NCI-H345 (cell line): ENCODE measurements at regions not wholly inside any gene's neighbourhood (a gene's known extent, or its start where the extent isn't known, plus 50 kb on each side); places are given as distances from the start of the nearest gene placed in this dataset.
A peak's percentile ranks its signal among the peaks of the same experiment; 100 is the strongest.
"Not testable (repeated sequence)": the region's sequence is repeated elsewhere in the genome, so short reads cannot be mapped to it uniquely, and the experiment has no call there.

ENCODE experiments used
- DNase-seq: peaks from one replicate; lab custom pipeline; 2025; lab: John Stamatoyannopoulos, UW

DNA sequence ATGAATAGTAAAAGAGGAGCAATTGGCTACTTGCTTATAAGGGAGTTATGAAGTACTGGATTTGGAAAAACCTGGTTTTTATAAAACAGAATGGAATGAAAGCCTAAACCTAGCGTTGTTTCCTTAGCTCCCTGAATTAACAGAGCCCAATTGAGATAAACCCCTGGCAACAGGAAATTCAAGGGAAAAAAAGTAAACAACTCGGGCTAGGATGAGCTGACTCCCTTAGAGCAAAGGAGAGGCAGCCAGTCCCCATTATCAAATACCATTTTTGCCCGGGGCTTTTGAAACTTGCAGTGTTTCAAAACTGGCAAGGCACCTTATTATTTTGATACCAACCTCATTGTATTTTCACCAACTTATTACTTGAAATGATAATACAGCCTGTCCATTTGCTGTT, 587.5 kb downstream of the CD109 start:
- no peak for DNase-seq

DNA sequence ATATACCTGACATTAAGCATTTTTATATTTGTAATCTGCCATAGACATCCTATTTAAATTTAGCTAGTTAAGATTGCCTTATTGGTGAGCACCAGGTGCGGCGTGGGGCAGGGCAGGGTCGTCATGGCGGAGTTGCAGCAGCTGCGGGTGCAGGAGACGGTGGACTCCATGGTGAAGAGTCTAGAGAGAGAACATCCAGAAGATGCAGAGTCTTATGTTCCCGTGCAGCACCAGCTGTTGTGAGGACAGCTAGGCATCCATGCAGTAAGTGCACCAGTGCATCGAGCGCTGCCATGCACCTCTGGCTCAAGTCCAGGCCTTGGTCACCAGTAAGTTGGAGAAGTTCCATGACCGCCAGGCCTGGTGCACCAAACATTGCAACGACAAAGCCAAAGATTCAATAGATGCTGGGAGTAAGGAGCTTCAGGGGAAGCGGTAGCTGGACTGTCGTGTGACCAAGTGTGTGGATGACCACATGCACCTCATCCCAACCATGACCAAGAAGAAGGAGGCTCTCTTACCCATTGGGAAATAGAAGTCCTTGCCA, 586.2 kb downstream of the CD109 start:
- DNase-seq, result no peak

DNA sequence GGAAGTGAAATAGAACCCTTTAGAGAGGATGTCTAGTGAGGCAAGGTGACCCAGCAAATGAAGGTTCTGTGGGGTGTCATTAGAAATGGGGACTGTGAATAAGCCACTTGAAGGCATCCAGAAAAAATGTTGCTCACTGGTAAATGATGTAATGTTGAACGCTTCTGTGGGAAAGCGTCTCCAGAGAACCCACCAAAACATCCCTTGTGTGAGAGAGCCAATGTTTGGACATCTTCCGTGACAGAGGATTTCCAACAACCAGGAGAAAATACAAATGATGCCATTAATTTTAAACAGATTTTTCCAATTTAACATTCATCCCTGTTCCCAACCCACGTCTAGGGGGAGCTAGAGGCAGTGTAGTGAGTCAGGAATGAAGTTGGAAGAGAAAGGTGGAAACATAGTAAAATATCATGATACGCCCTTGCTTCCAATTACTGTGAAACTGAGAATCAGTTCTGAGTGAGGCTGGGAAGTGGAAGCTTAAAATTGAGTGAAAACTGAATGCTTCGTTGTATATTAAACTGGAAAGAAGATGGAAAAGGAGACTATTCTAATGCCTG, 584.2 kb downstream of the CD109 start:
- no peak for DNase-seq

DNA sequence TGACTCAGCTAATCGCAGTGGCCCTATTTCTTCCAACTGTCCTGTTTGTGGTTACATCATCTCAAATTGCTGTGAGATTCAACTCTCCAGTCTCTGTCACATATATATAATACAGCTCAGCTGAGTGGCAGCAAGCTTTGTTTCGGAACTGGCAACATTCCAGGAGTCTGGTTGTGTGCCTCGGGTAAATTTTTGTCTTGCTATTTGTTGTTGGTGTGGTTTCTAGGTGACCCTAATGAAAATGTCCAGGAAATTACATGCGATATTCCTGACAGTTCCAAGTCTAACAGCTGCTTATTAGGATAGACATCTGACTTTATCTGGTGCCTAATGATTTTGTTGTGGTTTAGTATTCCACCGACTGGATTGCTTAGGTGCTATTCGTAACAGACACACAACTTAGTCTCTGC, 581.8 kb downstream of the CD109 start:
- peak; percentile 23 for DNase-seq

DNA sequence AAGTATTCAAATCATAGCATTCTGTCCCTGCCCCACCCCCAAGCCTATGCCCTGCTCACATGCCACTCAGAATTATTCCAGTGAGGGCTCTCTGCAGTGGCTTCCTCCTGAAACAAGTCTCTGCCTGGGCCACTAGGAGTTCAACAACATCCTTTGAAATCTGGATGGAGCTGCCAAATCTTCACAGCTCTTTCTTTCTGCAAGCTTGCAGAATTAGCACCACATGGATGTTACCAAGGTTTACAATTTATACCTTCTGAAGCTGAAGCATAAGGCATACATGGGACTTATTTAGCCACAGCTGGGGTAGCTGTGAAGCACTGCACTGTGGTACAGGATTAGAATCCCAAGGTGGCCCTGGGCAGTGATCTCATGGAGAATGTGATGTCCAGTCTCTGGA, 577.5 kb downstream of the CD109 start:
- no peak for DNase-seq

DNA sequence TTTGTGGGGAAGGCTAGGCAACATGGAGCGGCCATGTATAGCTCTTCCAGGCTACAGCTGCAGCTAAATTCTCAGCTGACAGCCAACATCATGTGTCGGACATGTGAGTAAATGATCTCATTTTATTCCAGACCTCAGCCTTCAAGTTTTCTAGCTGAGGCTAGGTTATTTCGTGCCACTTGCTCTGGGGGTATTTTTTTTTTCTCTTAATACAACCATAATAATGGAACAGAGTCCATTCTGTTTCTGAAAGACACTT, 573.5 kb downstream of the CD109 start:
- DNase-seq, result no peak

DNA sequence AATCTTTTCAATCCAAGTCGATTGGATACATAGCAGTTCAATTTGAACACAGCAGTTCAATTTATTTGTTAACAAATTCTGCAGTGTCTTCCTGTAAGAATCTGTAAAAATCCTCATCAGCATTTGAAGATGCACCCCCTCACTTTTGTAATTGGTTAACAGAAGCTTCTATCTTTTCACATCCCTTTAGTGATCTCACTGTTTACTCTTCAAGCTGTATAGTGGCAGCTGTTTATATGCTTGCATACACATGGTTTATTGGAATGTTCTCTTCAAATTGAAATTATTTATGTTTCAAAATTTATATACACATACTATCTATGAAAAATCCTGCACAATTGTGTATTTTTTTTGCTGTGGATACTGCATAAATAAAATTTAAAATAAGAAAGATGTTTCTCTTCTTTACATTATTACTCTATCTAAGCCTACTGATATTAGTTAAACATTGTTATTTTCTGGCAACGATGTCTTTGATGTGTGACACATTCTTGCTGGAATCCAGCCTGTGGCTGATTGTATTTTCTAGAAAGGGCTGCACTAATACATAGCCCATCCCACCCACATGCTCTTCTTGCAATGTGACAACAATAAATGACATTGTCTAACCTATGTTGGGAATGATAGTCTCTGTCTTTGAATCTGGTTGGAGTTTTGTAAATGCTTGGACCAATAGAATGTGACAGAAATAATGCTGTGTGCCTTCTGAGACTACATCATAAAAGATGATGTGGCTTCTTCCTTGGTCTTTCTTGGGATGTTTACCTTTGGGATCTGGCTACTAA, 573.0 kb downstream of the CD109 start:
- DNase-seq, result no peak

DNA sequence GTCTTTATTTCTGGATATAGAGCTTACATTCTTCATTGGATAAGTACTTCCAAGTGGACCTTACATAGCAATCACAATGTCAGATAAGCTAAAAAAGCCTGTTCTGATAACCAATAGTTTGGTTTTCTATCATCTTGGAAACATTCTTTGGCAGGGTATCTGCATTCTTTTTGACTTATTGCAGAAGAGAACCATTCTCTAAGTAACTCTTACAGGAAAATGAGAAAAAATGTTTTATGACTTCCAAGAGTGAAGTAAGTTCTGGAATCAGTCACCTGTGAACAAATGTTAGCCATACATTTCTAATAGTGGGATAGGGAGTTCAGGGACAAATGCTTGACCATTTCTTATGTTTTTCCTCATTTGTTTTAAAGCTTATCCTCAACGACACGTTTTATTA, 564.0 kb downstream of the CD109 start:
- no peak for DNase-seq

DNA sequence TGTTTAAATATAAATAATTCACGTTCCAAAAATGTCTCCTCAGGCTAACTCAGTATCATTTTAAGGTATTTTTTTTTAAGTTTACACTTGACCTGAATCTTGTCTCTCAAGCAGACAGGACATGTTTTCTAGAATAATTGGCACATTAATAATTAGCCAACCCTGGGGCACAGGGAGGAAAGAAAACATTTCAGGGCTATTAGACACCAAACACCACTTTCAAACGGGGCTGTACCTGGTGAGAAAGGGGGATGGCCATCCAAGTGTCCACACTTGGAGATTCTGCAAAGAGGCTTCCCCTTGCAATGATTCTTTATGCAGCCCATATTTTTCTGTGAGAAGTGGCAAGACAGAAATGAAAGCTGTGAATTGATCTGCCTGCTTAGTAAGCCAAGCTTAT, 560.8 kb downstream of the CD109 start:
- DNase-seq, result no peak

DNA sequence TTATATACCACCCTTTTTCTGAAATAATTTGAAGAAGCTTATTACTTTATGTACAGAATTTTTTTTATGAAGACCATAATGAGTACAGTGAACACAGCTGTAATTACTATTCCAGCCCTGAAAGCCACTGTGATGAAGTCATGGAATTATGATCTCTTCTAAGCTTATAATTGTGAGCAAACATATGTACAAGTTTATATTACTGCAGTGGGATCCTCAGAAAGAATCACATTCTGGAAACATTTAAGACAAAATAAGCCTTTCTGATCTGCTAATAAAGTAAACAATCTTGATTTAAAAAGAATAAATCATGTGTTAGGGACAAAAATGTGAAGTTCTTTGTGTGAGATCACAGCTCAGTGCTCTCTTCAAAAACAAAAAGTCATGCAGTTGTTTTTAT, 560.4 kb downstream of the CD109 start:
- DNase-seq, result no peak

DNA sequence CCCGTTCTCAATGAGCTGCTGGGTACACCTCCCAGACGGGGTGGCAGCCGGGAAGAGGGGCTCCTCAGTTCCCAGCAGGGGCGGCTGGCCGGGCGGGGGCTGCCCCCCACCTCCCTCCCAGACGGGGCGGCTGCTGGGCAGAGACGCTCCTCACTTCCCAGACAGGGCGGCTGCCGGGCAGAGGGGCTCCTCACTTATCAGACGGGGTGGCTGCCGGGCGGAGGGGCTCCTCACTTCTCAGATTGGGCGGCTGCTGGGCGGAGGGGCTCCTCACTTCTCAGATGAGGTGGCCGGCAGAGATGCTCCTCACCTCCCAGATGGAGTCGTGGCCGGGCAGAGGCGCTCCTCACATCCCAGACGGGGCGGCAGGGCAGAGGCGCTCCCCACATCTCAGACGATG, 559.0 kb downstream of the CD109 start:
- not testable (repeated sequence) for DNase-seq

DNA sequence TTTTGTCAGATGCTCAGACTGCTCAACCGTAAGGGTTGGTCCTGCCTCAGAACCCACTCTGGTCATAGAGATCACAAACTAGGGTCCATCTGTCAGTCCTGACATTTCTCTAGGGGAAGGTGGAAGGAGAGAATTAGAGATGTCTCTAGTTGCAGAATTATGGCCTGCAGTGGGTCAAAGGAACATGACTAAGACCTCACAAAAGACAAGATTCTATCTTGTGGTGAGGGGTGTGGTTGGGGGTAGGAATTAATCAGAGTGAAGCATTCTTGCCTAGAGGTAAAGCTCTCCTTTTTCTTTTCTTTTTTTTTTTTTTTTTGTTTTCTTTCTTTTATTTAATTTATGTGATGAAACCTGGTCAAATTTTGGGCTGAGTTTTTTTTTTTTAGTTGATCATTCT, 558.1 kb downstream of the CD109 start:
- DNase-seq, result not testable (repeated sequence)

DNA sequence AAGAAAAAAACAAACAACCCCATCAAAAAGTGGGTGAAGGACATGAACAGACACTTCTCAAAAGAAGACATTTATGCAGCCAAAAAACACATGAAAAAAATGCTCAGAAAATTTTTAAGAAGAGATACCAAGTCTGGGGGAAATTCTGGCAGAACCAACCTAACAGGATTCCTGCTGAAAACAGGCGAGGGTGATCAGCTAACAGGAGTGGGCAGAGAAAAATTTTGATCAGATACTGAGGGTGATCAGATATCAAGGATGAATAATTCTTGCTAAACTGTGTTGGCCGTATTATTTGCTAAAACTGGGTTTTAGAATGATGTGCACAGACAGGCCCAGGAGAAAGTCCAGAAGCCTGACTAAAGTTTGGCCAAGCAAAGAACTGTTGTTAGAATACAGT, 557.3 kb downstream of the CD109 start:
- no peak for DNase-seq

DNA sequence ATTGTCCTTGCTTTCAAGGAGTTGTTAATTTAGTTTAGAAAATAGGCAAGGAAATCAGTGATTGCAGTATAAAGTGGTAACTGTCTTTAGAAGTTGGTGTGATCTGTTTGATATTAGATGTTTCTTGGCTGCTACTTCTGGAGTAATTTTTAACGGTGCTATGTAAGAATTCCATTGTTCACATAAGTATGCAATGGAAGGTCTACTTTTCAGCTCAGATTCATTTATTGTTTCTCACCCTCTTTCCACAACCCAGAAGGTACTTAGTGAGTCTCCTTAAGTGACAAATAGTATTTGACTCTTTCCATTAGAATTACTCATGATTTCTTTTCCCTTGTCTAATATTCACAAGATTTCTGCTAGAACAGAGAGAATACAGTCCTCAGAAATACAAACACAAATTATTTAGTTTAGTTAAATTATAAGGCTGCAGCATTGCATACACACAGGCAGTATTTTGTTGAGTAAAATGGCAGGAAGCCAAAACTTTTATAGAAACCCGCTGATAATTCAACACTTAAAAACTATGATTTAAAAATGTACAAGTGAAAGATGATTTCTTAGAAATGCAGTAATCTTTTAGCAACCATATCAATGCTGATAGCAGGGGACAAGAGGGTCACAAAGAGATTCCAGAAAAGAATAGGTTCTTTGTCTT, 554.3 kb downstream of the CD109 start:
- DNase-seq, result no peak

DNA sequence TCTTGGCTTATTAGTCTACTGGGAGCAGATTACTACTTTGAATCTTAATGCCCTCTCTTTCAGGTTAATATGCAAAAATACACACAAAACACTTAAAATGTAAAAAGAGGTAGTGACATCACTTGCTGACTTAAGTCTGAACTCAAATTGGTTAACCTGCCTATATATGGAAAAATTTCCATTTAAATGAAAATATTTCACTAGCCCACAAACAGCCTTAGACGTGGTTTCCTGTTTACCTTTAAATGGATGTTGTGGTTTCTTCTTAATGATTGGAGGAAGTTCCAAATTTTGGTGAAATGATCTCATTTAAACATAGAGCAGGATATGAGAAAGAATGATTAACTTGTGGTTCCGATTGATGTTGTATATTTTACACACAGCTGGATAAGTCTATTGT, 553.7 kb downstream of the CD109 start:
- no peak for DNase-seq

DNA sequence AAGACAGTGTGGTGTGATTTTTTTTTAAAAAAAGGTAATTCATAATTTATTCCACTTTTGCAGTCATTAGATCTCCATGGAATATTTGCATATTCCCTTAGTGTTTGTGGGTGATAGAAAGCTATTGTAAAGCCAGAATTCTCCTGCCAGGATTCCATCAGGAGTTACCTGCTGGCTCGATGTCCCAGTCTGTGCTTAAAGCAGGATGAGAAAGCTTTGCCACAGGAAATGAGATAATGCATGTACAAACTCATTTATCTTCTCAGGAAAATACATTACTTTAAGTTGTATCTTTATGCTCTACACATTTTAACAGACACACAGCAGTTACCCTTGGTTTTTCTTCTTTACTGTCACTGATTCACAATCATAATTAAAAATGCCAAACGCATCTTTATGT, 553.0 kb downstream of the CD109 start:
- no peak for DNase-seq

DNA sequence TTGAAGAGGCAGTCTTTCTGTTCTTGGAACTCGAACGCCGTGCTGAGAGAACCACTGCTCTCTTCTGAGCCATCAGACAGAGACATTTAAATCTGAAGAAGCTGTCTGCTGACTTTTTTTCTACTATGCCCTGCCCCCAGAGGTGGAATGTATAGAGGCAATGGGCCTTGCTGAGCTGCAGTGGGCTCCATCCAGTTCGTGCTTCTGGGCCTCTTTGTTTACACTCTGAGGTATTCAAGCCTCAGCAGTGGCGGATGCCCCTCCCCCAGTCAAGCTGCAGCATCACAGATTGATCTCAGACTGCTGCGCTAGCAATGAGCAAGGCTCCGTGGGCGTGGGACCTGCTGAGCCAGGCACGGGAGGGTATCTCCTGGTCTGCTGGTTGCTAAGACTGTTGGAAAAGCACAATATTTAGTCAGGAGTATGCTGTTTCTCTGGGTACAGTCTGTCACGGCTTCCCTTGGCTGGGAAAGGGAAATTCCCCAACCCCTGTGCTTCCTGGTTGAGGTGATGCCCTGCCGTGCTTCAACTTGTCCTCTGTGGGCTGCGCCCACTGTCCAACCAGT, 526.8 kb downstream of the CD109 start:
- DNase-seq, result no peak

DNA sequence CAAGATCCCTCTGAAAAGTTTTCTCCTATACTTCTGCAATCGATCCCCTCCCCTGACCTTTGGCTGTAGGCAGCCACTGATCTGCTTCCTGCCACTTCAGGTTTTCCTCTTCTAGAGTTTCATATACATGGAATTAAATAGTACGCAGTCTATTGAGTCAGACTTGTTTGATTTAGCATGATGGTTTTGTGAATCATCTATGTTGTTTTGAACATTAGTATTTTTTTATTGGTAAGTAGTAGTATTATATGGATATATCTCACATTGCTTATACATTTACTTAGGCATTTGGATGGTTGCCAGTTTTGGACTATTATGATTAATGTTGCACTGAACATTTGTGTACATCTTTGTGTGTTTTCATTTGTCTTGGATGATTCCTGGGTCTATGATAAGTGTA, 518.0 kb downstream of the CD109 start:
- DNase-seq, result no peak

DNA sequence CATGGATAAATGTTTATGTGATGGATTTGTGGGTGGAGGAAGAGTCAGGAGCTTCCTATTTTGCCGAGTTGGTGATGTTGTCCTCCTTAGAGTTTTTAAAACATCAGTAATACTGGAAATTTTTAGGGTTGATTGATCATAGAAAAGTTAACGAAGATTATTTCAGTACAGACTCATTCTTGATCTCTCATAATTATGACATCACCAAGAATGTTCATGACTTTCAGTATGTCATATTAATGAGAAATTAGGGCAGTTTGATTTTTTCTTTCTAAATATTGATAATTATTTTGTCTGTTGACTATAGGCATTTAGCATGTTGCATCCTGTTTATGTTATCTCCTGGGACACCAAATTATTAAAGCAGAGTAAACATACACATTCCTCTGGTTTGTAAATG, 512.2 kb downstream of the CD109 start:
- no peak for DNase-seq

DNA sequence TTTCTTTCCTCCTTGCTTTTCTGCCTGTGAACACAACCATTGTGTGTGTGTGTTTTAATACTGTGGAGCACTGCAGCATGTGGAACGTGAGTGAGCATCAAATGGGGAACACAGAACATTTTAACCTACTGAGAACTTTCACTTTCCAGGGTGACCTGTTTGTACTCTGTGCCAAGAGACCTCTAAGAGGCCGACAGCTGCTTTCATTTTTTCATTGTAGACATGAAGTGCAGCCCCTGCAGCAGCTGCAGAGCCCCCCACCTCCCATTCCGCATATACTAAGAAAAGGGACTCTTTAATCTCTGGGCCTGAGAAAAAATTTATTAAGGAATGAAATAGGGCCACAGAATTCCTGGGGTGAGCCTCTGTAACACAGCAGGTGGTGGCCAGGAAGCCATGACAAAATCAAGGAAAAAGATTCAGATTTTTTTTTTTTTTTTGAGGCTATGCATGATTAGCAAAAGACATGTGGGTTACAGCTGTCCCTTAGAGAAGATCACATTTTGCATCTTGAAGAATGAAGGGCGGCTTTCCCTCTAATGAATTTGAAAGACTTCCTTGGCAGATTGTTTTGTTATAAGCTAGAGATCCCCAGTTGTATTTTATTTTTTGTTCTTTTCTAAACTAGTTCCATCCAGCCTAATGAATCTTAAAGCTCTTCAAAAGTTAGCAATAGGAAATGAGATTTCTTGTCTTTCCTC, 503.4 kb downstream of the CD109 start:
- no peak for DNase-seq

DNA sequence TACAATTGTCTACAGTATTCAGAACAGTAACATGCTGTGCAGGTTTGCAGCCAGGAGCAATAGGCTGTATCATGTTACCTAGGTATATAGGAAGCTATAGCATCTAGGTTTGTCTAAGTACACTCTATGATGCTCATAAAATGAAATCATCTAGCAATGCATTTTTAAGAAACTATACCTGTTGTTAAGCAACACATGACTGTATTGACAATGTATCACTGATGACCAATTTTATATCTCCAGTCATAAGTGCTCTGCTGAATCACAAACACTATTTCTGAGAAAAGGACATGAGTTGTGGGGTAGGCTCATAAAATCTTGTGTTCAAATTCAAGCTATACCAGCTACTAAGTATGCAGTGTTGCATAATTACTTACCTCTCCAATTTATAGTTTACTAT, 501.3 kb downstream of the CD109 start:
- no peak for DNase-seq

DNA sequence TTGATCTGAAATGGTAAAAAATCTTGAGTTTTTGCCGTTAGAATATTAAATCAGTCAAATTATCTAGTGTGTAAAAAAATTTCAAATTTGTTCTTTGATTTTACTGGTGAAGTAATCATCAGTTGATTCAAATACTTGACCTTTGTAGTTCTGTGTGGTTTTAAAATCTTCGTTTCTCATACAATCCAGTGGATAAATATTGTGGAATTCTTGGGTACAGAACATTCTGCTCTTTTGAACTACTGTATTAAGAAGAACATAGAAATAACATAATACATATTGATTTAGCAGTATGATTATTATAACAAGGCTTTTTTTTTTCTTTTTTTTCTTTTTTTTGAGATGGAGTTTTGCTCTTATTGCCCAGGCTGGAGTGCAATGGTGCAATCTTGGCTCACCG, 491.8 kb downstream of the CD109 start:
- no peak for DNase-seq

DNA sequence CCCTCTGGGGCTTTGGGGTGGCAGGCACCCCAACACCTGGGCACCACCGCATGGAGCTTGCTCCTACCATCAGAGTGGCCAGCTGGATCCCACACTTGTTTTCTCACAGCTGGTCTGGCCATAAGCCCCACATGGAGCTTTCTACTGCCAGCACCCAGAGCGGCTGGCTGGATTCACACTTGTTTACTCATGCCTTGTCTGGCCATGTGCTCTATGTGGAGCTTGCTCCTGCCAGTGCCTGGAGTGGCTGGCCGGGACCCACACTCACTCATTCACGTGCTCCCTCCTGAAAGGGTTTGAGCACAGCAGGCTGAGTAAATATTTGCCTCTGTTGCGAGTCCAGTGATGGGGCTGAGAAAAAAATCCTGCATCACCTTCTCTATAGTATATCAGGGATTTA, 487.0 kb downstream of the CD109 start:
- peak; percentile 18 for DNase-seq
